K562 (cell line): ENCODE measurements at regions not wholly inside any gene's neighbourhood (a gene's known extent, or its start where the extent isn't known, plus 50 kb on each side); places are given as distances from the start of the nearest gene placed in this dataset.

Experiments
- ATAC-seq: fragments of 200-7000 bp; cut with Tn5 transposase; 3 replicates; pipeline ENCODE4 v1.9.1; 2020; ENCODE audit warnings: moderate library complexity
- BruUV-seq: library from RNA; stranded (reverse); fragments of 400-500 nt; replicated peaks from 2 replicates; lab custom pipeline; 2021; lab: Mats Ljungman, UMichigan
- CTCF ChIA-PET: fragments of 300-600 bp; formaldehyde crosslinking; extraction: SDS; loops from one replicate; lab custom pipeline; 2021; ENCODE audit warnings: low intra/inter-chr PET ratio; lab: Yijun Ruan, JAX
- POLR2A ChIA-PET: fragments of 300-600, 350-650 bp; sonication (Branson Sonifier 250); formaldehyde crosslinking; extraction: SDS; loops from one replicate; lab custom pipeline; 2021; ENCODE audit warnings: antibody characterized with exemption, inconsistent platforms; lab: Yijun Ruan, JAX
- DNase-seq, 4 experiments: peaks; one replicate each; pipeline versions ENCODE4 v3.0.0 to v3.0.0-alpha.2; 2011 to 2018; ENCODE audit warnings: low spot score in 3 of 4, mixed read lengths in 3 of 4; ENCODE audit errors: extremely low read depth in 1 of 4
- FAIRE-seq: peaks from 2 replicates; lab custom pipeline; 2011; peaks lifted over from hg19 to GRCh38; lab: Jason Lieb, UNC
- H2AFZ ChIP-seq: 2 replicates; pipeline ENCODE4 v1.6.0; 2011; ENCODE audit warnings: low read depth, low read length, control low read depth, inconsistent platforms
- H3K27ac ChIP-seq: fragments of 200-600 bp; 3 replicates; pipeline ENCODE4 v1.8.0; 2011; ENCODE audit warnings: low read depth, mild to moderate bottlenecking, control low read depth, inconsistent platforms, low read length, moderate library complexity, mixed read lengths; ENCODE audit errors: extremely low read depth
- H3K27me3 ChIP-seq, 2 experiments: fragments of 300-600 bp in 1 of 2; 2 replicates in 1 of 2; 3 replicates in 1 of 2; pipeline versions ENCODE4 v1.6.0 to v1.8.0; 2011; ENCODE audit warnings: inconsistent platforms in 2 of 2, low read length in 2 of 2, mild to moderate bottlenecking in 1 of 2, mixed read lengths in 1 of 2, moderate library complexity in 1 of 2; ENCODE audit not compliant: control insufficient read depth in 2 of 2, insufficient read depth in 2 of 2
- H3K36me3 ChIP-seq: fragments of 300-600 bp; 3 replicates; pipeline ENCODE4 v1.8.0; 2011; ENCODE audit warnings: mild to moderate bottlenecking, low read length, inconsistent platforms; ENCODE audit not compliant: control insufficient read depth, insufficient read depth
- H3K4me1 ChIP-seq, 2 experiments: fragments of 200-600 bp in 1 of 2; replicated peaks in 1 of 2; 2 replicates in 1 of 2; 3 replicates in 1 of 2; pipeline versions ENCODE4 v1.5.1 to v1.8.0; 2011; ENCODE audit warnings: inconsistent platforms in 2 of 2, low read length in 2 of 2, mild to moderate bottlenecking in 1 of 2, mixed read lengths in 1 of 2, moderate library complexity in 1 of 2; ENCODE audit not compliant: control insufficient read depth in 2 of 2, insufficient read depth in 2 of 2
- H3K4me2 ChIP-seq: 2 replicates; pipeline ENCODE4 v1.6.1; 2011; ENCODE audit warnings: low read length, control low read depth, inconsistent platforms, mixed read lengths; ENCODE audit not compliant: insufficient read depth
- H3K4me3 ChIP-seq: fragments of 200-600 bp; sonication (generic), shearing (Covaris generic); 2 replicates; pipeline ENCODE4 v1.5.1; 2016; ENCODE audit warnings: control low read depth, inconsistent platforms
- H3K79me2 ChIP-seq: fragments of 200-600 bp; 3 replicates; pipeline ENCODE4 v1.8.0; 2011; ENCODE audit warnings: low read length, inconsistent platforms; ENCODE audit not compliant: control insufficient read depth, insufficient read depth
- H3K9ac ChIP-seq, 2 experiments: 2 replicates each; pipeline versions ENCODE4 v1.6.0 to v1.6.1; 2011; ENCODE audit warnings: low read depth in 2 of 2, low read length in 2 of 2, control low read depth in 1 of 2, inconsistent platforms in 1 of 2, mild to moderate bottlenecking in 1 of 2, mixed read lengths in 1 of 2; ENCODE audit not compliant: insufficient read depth in 1 of 2
- H3K9me1 ChIP-seq: one replicate; pipeline ENCODE4 v1.6.0; 2011; ENCODE audit warnings: inconsistent platforms, mild to moderate bottlenecking, low read length, moderate library complexity; ENCODE audit not compliant: control insufficient read depth, insufficient read depth
- H3K9me3 ChIP-seq: replicated peaks from 2 replicates; pipeline ENCODE4 v1.5.1; 2011; ENCODE audit warnings: low read depth, low read length, inconsistent platforms; ENCODE audit not compliant: control insufficient read depth, insufficient read depth
- H4K20me1 ChIP-seq: replicated peaks from 2 replicates; pipeline ENCODE4 v1.6.1; 2011; ENCODE audit warnings: low read length, inconsistent platforms, mixed read lengths; ENCODE audit not compliant: control insufficient read depth, insufficient read depth
- ARNT ChIP-seq, 2 experiments: fragments of 450-650 bp; IDR thresholded peaks; 2 replicates each; pipeline ENCODE4 v1.6.1; 2016; ENCODE audit warnings: mild to moderate bottlenecking in 1 of 2
- ESRRB ChIP-seq: fragments of 250-450 bp; sonication (Bioruptor Pico); IDR thresholded peaks from 2 replicates; pipeline ENCODE4 v1.5.0; 2020; ENCODE audit warnings: mild to moderate bottlenecking, moderate library complexity, borderline replicate concordance
- HDGF ChIP-seq: fragments of 450-650 bp; IDR thresholded peaks from 2 replicates; pipeline ENCODE4 v1.6.1; 2016
- KAT7 ChIP-seq: sonication (generic); formaldehyde crosslinking; IDR thresholded peaks from 2 replicates; pipeline ENCODE4 v1.8.0; 2022; ENCODE audit warnings: missing genetic modification reagents, mild to moderate bottlenecking, borderline replicate concordance
- LEF1 ChIP-seq: fragments of 450-650 bp; IDR thresholded peaks from 2 replicates; pipeline ENCODE4 v1.6.1; 2016; ENCODE audit warnings: mild to moderate bottlenecking
- NCOR1 ChIP-seq: fragments of 450-650 bp; IDR thresholded peaks from 2 replicates; pipeline ENCODE4 v1.6.1; 2016; ENCODE audit warnings: mild to moderate bottlenecking, moderate library complexity
- SMARCA5 ChIP-seq: fragments of 450-650 bp; IDR thresholded peaks from 2 replicates; pipeline ENCODE4 v1.6.1; 2016
- STAG1 ChIP-seq: sonication (generic); formaldehyde crosslinking; IDR thresholded peaks from 2 replicates; pipeline ENCODE4 v1.5.0; 2020; ENCODE audit warnings: missing genetic modification reagents, borderline replicate concordance
- THRB ChIP-seq: fragments of 450-650 bp; formaldehyde crosslinking; conservative IDR thresholded peaks from 2 replicates; pipeline ENCODE4 v1.4.0; 2022; ENCODE audit warnings: mild to moderate bottlenecking, missing genetic modification characterization
- ZNF639 ChIP-seq, 2 experiments: fragments of 200-800 bp in 1 of 2; sonication (Bioruptor generic) in 1 of 2; sonication (generic) in 1 of 2; formaldehyde crosslinking in 1 of 2; IDR thresholded peaks in 1 of 2; conservative IDR thresholded peaks in 1 of 2; 2 replicates each; pipeline versions ENCODE4 v1.5.0 to v1.6.1; 2016 to 2020; ENCODE audit warnings: missing compliant biosample characterization in 1 of 2, missing genetic modification characterization in 1 of 2, missing genetic modification reagents in 1 of 2
- WGBS: fragments of 100-300 bp; shearing (Covaris generic); methylation state at CpG from one replicate; pipeline ENCODE4 v1.1.6; 2016; ENCODE audit warnings: low coverage, mixed read lengths; ENCODE audit not compliant: insufficient coverage; ENCODE audit errors: missing lambda C conversion rate; 5-methylcytosine and 5-hydroxymethylcytosine counted together
- in situ Hi-C: fragments of 300-500 bp; cut with MboI; formaldehyde crosslinking; loops from 4 replicates; pipeline ENCODE4 v1.15.0; 2018; ENCODE audit warnings: inconsistent platforms, mixed read lengths
- intact Hi-C: fragments of 100-400 bp; cut with micrococcal nuclease; formaldehyde crosslinking; loops from 2 replicates; pipeline ENCODE4 v1.14.2; 2022

- TF ChIP-seq ESRRB (CRISPR knock-in tag), result no peak
- no peak for TF ChIP-seq ZNF639 (CRISPR knock-in tag; conservative IDR thresholded peaks at IDR 0.05 in 1 of 2, IDR thresholded peaks at IDR 0.05 in 1 of 2)
- TF ChIP-seq ARNT (IDR thresholded peaks at IDR 0.05), result no peak
- no peak for TF ChIP-seq SMARCA5
Observed at GRCh38 chr5:92370032-92370431, 986.9 kb upstream of the ARRDC3 start (continued).

- FAIRE-seq (no peak), ATAC-seq (no peak), DNase-seq (no peak)
- CTCF ChIA-PET, result no interaction called here
- H3K27me3 ChIP-seq, result no peaks in the 10 kb centered on the region
- POLR2A ChIA-PET, result no interaction called here
- H3K36me3 ChIP-seq, result no peaks in the 10 kb centered on the region
- TF ChIP-seq NCOR1 (no peak), HDGF (no peak), KAT7 (CRISPR knock-in tag) (no peak), STAG1 (CRISPR knock-in tag) (no peak), LEF1 (no peak), THRB (no peak)
- in situ Hi-C loops, result no loop called here
- H3K9me1 ChIP-seq, result no peaks in the 10 kb centered on the region
- H3K9me3 ChIP-seq, result no peaks in the 10 kb centered on the region
- no peak overlapping the region for H2AFZ ChIP-seq
- no peak overlapping the region for H3K4me2 ChIP-seq
- H3K9ac ChIP-seq, result no peak overlapping the region
- H3K4me3 ChIP-seq, result no peak overlapping the region
- H3K4me1 ChIP-seq, result no peaks in the 10 kb centered on the region
- no peaks in the 10 kb centered on the region for H4K20me1 ChIP-seq
- WGBS, result 0% methylated on average over 1 of the region's 1 CpG
- intact Hi-C loops, result no loop called here
- BruUV-seq, result no TSS peak
- no peaks in the 10 kb centered on the region for H3K79me2 ChIP-seq
- no peak overlapping the region for H3K27ac ChIP-seq
Observed at GRCh38 chr5:92369587-92369986, 986.5 kb upstream of the ARRDC3 start.
